NT2/D1 (cell line): ENCODE measurements at regions not wholly inside any gene's neighbourhood (a gene's known extent, or its start where the extent isn't known, plus 50 kb on each side); places are given as distances from the start of the nearest gene placed in this dataset.

Experiments used
- DNase-seq: peaks from one replicate; pipeline ENCODE4 v3.0.0-alpha.2; 2011; ENCODE audit warnings: low read depth, low spot score
- H3K27me3 ChIP-seq: 2 replicates; pipeline ENCODE4 v1.6.0; 2011; ENCODE audit warnings: mild to moderate bottlenecking; ENCODE audit not compliant: insufficient read length, insufficient read depth
- H3K36me3 ChIP-seq: 2 replicates; pipeline ENCODE4 v1.6.1; 2011; ENCODE audit warnings: mild to moderate bottlenecking, low read length, mixed read lengths; ENCODE audit not compliant: insufficient read depth, insufficient read length
- H3K4me1 ChIP-seq: 2 replicates; pipeline ENCODE4 v1.5.1; 2011; ENCODE audit not compliant: insufficient read depth, insufficient read length
- H3K4me3 ChIP-seq: 2 replicates; pipeline ENCODE4 v1.5.1; 2011; ENCODE audit warnings: low read depth; ENCODE audit not compliant: insufficient read length
- H3K9ac ChIP-seq: 2 replicates; pipeline ENCODE4 v1.6.0; 2011; ENCODE audit warnings: low read depth; ENCODE audit not compliant: insufficient read length
- H3K9me3 ChIP-seq: 2 replicates; pipeline ENCODE4 v1.5.1; 2011; ENCODE audit warnings: mild to moderate bottlenecking, low read length; ENCODE audit not compliant: insufficient read depth
- SUZ12 ChIP-seq: IDR thresholded peaks from 2 replicates; pipeline ENCODE4 v1.6.1; 2011; ENCODE audit not compliant: insufficient read length, insufficient read depth; ENCODE audit errors: extremely low read depth
- YY1 ChIP-seq: IDR thresholded peaks from 2 replicates; pipeline ENCODE4 v1.6.1; 2011; ENCODE audit not compliant: insufficient read length, insufficient read depth
- ZNF274 ChIP-seq: IDR thresholded peaks from 2 replicates; pipeline ENCODE4 v1.6.1; 2011; ENCODE audit warnings: mild to moderate bottlenecking, low read depth, low read length

GRCh38 chr6:156526081-156526480, 251.1 kb upstream of the ARID1B start:
- Histone ChIP-seq H3K27me3 (no peaks in the 10 kb centered on the region), H3K4me1 (no peaks in the 10 kb centered on the region), H3K36me3 (no peaks in the 10 kb centered on the region), H3K9ac (no peak overlapping the region), H3K9me3 (no peaks in the 10 kb centered on the region), H3K4me3 (no peak overlapping the region)
- no peak for DNase-seq
- TF ChIP-seq YY1 (no peak), SUZ12 (no peak), ZNF274 (no peak)

DNA sequence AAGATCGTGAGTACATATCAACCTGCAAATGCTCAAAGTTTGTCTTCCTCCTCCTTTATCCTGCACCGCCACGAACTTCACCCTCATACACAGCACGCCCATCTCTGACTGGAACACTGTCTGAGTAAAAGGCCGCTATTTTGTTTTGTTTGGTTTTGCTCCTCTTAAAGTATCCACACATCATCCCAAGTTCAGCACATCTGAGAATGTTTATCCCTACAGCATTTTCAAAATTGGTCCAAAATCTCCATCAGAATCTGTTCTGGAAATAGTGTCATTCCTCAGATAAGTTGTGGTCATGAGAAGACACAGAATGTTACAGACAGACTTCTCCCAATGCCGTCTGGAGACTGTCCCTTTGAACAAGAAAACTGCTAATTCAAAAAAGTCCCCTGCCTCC, 251.6 kb upstream of the ARID1B start:
- Histone ChIP-seq H3K9ac (no peak overlapping the region), H3K4me1 (no peaks in the 10 kb centered on the region), H3K36me3 (no peaks in the 10 kb centered on the region), H3K4me3 (no peak overlapping the region), H3K9me3 (no peaks in the 10 kb centered on the region), H3K27me3 (no peaks in the 10 kb centered on the region)
- TF ChIP-seq ZNF274 (no peak), YY1 (no peak), SUZ12 (no peak)
- DNase-seq: no peak

- no peaks in the 10 kb centered on the region for H3K4me1 ChIP-seq
- no peak overlapping the region for H3K9ac ChIP-seq
- no peaks in the 10 kb centered on the region for H3K36me3 ChIP-seq
- TF ChIP-seq ZNF274: no peak
- TF ChIP-seq SUZ12: no peak
- no peak for TF ChIP-seq YY1
- no peak for DNase-seq
- no peaks in the 10 kb centered on the region for H3K9me3 ChIP-seq
- no peak overlapping the region for H3K4me3 ChIP-seq
- H3K27me3 ChIP-seq: no peaks in the 10 kb centered on the region
Measured at GRCh38 chr6:156519940-156520339, 257.2 kb upstream of the ARID1B start.

- Histone ChIP-seq H3K9me3 (no peaks in the 10 kb centered on the region), H3K36me3 (no peaks in the 10 kb centered on the region), H3K4me3 (no peak overlapping the region), H3K9ac (no peak overlapping the region), H3K4me1 (no peaks in the 10 kb centered on the region), H3K27me3 (no peaks in the 10 kb centered on the region)
- no peak for TF ChIP-seq ZNF274
- no peak for TF ChIP-seq YY1
- TF ChIP-seq SUZ12: no peak
- DNase-seq: no peak
Measured at GRCh38 chr6:156517088-156517487, 260.1 kb upstream of the ARID1B start.

- no peaks in the 10 kb centered on the region for H3K9me3 ChIP-seq
- H3K9ac ChIP-seq: no peak overlapping the region
- no peak for DNase-seq
- H3K4me1 ChIP-seq: no peaks in the 10 kb centered on the region
- H3K27me3 ChIP-seq: no peaks in the 10 kb centered on the region
- H3K4me3 ChIP-seq: no peak overlapping the region
- H3K36me3 ChIP-seq: no peaks in the 10 kb centered on the region
- no peak for TF ChIP-seq YY1
- TF ChIP-seq SUZ12: no peak
- TF ChIP-seq ZNF274: no peak
Measured at GRCh38 chr6:156515242-156515641, 261.9 kb upstream of the ARID1B start.

DNA sequence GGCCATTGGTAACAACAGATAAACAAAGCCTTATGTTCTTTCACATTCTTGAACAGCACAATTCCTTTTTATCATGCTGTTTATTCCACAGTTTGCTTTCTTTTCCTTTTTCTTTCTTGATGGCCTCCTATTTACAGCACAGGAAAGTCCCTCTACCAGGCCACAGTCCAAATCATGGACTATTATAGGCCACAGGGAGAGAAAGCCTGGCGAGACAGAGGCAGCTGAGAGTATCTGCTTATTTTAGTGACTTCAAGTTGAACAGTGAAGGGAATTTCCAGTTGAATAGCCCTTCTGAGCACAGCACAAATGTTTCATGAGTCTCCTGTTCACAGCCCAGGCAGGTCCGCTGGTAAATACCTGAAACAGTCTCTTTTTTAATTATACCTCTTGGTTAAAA, 263.7 kb upstream of the ARID1B start:
- H3K27me3 ChIP-seq: no peaks in the 10 kb centered on the region
- no peak for DNase-seq
- no peaks in the 10 kb centered on the region for H3K36me3 ChIP-seq
- TF ChIP-seq ZNF274 (no peak), YY1 (no peak), SUZ12 (no peak)
- no peaks in the 10 kb centered on the region for H3K9me3 ChIP-seq
- H3K4me3 ChIP-seq: no peak overlapping the region
- no peaks in the 10 kb centered on the region for H3K4me1 ChIP-seq
- no peak overlapping the region for H3K9ac ChIP-seq

DNA sequence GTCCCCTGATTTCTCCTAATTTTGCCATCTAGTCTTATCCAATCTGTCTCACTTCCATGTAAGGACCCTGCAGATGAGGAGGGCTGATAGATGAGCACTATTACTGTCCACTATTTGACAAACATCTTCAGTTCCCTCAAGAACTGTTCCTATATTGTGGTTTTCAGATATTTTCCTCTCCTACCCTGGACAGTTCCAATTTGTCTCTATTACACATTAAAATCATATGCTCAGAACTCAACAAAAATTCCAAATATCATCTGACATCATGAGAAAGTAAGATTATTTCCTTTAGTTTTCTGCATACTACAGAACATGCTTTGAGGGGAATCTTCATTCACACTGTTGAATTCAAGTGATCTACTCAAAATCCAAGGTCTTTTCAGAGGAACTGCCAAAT, 265.6 kb upstream of the ARID1B start:
- Histone ChIP-seq H3K9me3 (no peaks in the 10 kb centered on the region), H3K9ac (no peak overlapping the region), H3K36me3 (no peaks in the 10 kb centered on the region), H3K4me3 (no peak overlapping the region), H3K27me3 (no peaks in the 10 kb centered on the region), H3K4me1 (no peaks in the 10 kb centered on the region)
- no peak for DNase-seq
- TF ChIP-seq ZNF274 (no peak), YY1 (no peak), SUZ12 (no peak)

GRCh38 chr6:156511051-156511450, 266.1 kb upstream of the ARID1B start:
- TF ChIP-seq YY1 (no peak), ZNF274 (no peak), SUZ12 (no peak)
- no peak for DNase-seq

More at GRCh38 chr6:156511051-156511450, 266.1 kb upstream of the ARID1B start:
- Histone ChIP-seq H3K36me3 (no peaks in the 10 kb centered on the region), H3K9me3 (no peaks in the 10 kb centered on the region), H3K4me1 (no peaks in the 10 kb centered on the region), H3K4me3 (no peak overlapping the region), H3K9ac (no peak overlapping the region), H3K27me3 (no peaks in the 10 kb centered on the region)
